ENCODE measurements at regions not wholly inside any gene's neighbourhood (a gene's known extent, or its start where the extent isn't known, plus 50 kb on each side); places are given as distances from the start of the nearest gene placed in this dataset.

DNA sequence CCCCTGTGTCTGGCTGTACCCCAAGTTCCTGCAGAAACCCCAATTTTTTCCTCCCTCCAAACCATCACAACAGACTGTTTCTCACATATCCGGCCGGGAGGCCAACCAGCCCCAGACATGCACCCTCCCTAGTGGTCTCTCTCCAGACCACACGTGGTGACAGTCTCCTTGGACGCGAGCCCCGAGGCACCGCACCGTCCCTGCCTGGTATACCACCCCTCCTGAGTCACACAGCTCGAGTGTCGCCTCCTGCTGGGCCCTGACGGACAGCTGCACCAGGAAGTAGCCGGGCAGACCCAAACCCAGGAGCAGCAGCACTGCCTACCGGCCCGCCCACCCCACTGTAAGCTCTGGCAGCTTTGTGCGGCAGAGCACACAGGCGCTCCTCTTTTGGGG lies 97.4 kb downstream of the RFLNA start:
- H3K4me3 ChIP-seq (ENCODE audit: low read depth, low read length, poor library complexity, severe bottlenecking) = peak overlapping the region; percentile 36
- H3K4me1 ChIP-seq (ENCODE audit: insufficient read depth, low read length, severe bottlenecking) = peaks cover 63% of the 10 kb centered on the region
- H3K9ac ChIP-seq (ENCODE audit: low read length) = peak overlapping the region; percentile 63; the same call in 1 of the 2 replicates

DNA sequence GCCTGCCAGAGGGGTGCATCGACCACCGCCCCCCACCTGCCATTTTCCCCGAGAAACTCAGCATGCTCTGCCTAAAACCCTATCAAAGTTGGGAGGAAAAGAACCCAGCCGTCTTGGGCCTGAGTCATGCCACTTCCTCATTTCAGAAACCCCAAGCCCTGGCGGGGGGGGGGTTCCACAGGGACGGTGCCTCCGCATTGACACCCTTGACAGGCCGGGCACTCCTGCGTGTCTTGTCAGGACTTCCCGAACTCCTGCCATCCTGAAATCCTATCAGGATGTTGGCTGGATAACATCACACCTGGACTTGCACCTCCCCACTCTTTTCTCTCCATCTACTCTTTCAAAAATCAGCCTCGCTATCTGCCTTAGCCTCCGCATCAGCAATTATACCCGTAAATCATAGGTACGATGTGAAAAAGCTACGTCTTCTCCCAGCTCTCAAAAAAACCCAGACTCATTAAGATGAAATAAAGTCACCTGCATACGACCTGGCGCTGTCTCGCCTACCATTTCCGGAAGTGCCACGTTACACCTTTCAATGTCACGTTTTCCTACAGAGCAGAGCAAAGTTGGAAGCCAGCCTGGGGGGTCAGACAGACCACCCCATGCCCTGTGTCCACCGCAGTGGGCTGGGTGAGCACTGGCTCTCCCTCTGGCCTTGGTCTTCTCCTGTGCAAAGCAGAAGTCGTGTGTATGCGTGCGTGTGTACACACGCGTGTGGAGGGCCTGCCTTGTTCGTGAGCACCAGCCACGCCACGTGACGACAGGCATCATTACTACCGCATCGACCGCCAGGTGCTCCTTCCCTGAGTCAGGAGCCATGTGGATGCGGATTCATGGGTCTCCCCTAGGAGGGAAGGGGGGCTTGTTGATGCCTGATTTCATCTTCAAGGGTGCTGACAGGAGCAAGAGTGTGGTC lies 96.7 kb downstream of the RFLNA start:
- H3K9ac ChIP-seq (ENCODE audit: low read length) = peak overlapping the region; percentile 63
- TF ChIP-seq, protein P1, sequence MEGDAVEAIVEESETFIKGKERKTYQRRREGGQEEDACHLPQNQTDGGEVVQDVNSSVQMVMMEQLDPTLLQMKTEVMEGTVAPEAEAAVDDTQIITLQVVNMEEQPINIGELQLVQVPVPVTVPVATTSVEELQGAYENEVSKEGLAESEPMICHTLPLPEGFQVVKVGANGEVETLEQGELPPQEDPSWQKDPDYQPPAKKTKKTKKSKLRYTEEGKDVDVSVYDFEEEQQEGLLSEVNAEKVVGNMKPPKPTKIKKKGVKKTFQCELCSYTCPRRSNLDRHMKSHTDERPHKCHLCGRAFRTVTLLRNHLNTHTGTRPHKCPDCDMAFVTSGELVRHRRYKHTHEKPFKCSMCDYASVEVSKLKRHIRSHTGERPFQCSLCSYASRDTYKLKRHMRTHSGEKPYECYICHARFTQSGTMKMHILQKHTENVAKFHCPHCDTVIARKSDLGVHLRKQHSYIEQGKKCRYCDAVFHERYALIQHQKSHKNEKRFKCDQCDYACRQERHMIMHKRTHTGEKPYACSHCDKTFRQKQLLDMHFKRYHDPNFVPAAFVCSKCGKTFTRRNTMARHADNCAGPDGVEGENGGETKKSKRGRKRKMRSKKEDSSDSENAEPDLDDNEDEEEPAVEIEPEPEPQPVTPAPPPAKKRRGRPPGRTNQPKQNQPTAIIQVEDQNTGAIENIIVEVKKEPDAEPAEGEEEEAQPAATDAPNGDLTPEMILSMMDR (IDR thresholded peaks at IDR 0.05; ENCODE audit: low read length) = no peak
- TF ChIP-seq EZH2 (IDR thresholded peaks at IDR 0.05; ENCODE audit: borderline replicate concordance, low read length) = no peak
- H3F3A ChIP-seq (ENCODE audit: insufficient read depth, low read length) = peaks cover 7% of the 10 kb centered on the region; the same call in 1 of the 2 replicates
- H3K9me2 ChIP-seq (ENCODE audit: low read depth, low read length) = no peaks in the 10 kb centered on the region
- no peaks in the 10 kb centered on the region for H3K9me3 ChIP-seq (ENCODE audit: low read length)
- peak overlapping the region; percentile 53 for H3K4me2 ChIP-seq (ENCODE audit: low read length)
- peak overlapping the region; percentile 97 for H3K27ac ChIP-seq (ENCODE audit: low read depth, low read length, poor library complexity, severe bottlenecking)
- no peak overlapping the region for H2AFZ ChIP-seq (ENCODE audit: low read length)
- H3K36me3 ChIP-seq (ENCODE audit: insufficient read depth, low read length) = no peaks in the 10 kb centered on the region
- H3K79me2 ChIP-seq (ENCODE audit: insufficient read depth, low read length) = no peaks in the 10 kb centered on the region
- H3K4me3 ChIP-seq (ENCODE audit: low read depth, low read length, poor library complexity, severe bottlenecking) = peak overlapping the region; percentile 36
- peaks cover 64% of the 10 kb centered on the region for H3K4me1 ChIP-seq (ENCODE audit: insufficient read depth, low read length, severe bottlenecking)
- no peaks in the 10 kb centered on the region for H4K20me1 ChIP-seq (ENCODE audit: insufficient read depth, low read length)
- no peaks in the 10 kb centered on the region for H3K27me3 ChIP-seq (ENCODE audit: insufficient read depth, low read length)

More for the DNA sequence above, 97.4 kb downstream of the RFLNA start:
- Histone ChIP-seq H3K27ac (ENCODE audit: low read depth, low read length, poor library complexity, severe bottlenecking) (peak overlapping the region; percentile 97), H3K79me2 (ENCODE audit: insufficient read depth, low read length) (no peaks in the 10 kb centered on the region), H3F3A (ENCODE audit: insufficient read depth, low read length) (peaks cover 7% of the 10 kb centered on the region; the same call in 1 of the 2 replicates), H3K27me3 (ENCODE audit: insufficient read depth, low read length) (no peaks in the 10 kb centered on the region), H3K4me2 (ENCODE audit: low read length) (peak overlapping the region; percentile 53), H4K20me1 (ENCODE audit: insufficient read depth, low read length) (no peaks in the 10 kb centered on the region), H3K9me2 (ENCODE audit: low read depth, low read length) (no peaks in the 10 kb centered on the region), H2AFZ (ENCODE audit: low read length) (no peak overlapping the region), H3K9me3 (ENCODE audit: low read length) (no peaks in the 10 kb centered on the region), H3K36me3 (ENCODE audit: insufficient read depth, low read length) (no peaks in the 10 kb centered on the region)
- TF ChIP-seq, protein P1 (IDR thresholded peaks at IDR 0.05; ENCODE audit: low read length) = peak; percentile 74
- TF ChIP-seq EZH2 (IDR thresholded peaks at IDR 0.05; ENCODE audit: borderline replicate concordance, low read length) = no peak

DNA sequence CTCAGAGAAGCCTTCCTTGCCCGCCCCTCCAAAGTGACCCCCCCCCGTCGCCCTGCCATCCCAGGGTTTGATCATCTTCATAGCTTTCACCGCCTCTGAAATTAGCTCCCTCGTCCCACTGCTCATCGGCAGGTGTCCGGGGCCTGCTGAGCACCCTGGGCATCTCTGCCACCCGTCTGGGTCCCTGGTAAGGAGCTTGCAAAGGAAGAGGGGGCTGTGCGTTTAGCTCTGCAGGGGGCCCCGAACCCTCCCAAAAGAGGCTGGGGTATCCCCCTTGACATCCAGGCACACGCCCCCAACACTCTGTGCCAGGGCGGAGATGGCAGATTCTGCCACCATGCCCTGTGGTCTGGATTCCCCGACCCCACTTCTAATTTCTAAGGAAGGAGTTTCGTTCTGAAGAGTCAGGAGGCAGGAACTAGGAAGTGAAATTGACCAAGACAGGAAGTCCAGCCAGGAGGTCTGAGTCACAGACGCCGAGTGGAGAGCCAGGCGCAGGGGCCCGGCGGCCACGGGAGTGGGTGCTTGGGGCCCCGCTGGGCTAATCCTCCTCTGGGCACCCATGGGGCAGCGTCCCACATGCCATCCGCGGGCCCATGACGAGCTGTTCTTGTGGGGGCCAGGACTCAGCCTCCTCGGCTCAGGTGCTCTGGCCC lies 95.7 kb downstream of the RFLNA start:
- TF ChIP-seq EZH2 (IDR thresholded peaks at IDR 0.05; ENCODE audit: borderline replicate concordance, low read length) = no peak
- TF ChIP-seq, protein P1 (IDR thresholded peaks at IDR 0.05; ENCODE audit: low read length) = no peak
- H3K9me2 ChIP-seq (ENCODE audit: low read depth, low read length) = no peaks in the 10 kb centered on the region
- no peaks in the 10 kb centered on the region for H3K36me3 ChIP-seq (ENCODE audit: insufficient read depth, low read length)
- H2AFZ ChIP-seq (ENCODE audit: low read length) = no peak overlapping the region
- no peaks in the 10 kb centered on the region for H3K79me2 ChIP-seq (ENCODE audit: insufficient read depth, low read length)
- peak overlapping the region; percentile 97 for H3K27ac ChIP-seq (ENCODE audit: low read depth, low read length, poor library complexity, severe bottlenecking)
- no peaks in the 10 kb centered on the region for H3K27me3 ChIP-seq (ENCODE audit: insufficient read depth, low read length)
- peak overlapping the region; percentile 53 for H3K4me2 ChIP-seq (ENCODE audit: low read length)
- H4K20me1 ChIP-seq (ENCODE audit: insufficient read depth, low read length) = no peaks in the 10 kb centered on the region
- peak overlapping the region; percentile 36 for H3K4me3 ChIP-seq (ENCODE audit: low read depth, low read length, poor library complexity, severe bottlenecking)
- H3F3A ChIP-seq (ENCODE audit: insufficient read depth, low read length) = peaks cover 7% of the 10 kb centered on the region; the same call in 1 of the 2 replicates
- H3K4me1 ChIP-seq (ENCODE audit: insufficient read depth, low read length, severe bottlenecking) = peaks cover 64% of the 10 kb centered on the region
- no peaks in the 10 kb centered on the region for H3K9me3 ChIP-seq (ENCODE audit: low read length)
- peak overlapping the region; percentile 63 for H3K9ac ChIP-seq (ENCODE audit: low read length)
